CD4-positive, alpha-beta T cell treated with Interleukin-17A for 1 hour (primary cell): ENCODE measurements at regions not wholly inside any gene's neighbourhood (a gene's known extent, or its start where the extent isn't known, plus 50 kb on each side); places are given as distances from the start of the nearest gene placed in this dataset.
"Not testable (repeated sequence)": the region's sequence is repeated elsewhere in the genome, so short reads cannot be mapped to it uniquely, and the experiment has no call there.

Experiments
- DNase-seq: peaks from one replicate; pipeline ENCODE4 v3.0.0-alpha.2; 2020

DNA sequence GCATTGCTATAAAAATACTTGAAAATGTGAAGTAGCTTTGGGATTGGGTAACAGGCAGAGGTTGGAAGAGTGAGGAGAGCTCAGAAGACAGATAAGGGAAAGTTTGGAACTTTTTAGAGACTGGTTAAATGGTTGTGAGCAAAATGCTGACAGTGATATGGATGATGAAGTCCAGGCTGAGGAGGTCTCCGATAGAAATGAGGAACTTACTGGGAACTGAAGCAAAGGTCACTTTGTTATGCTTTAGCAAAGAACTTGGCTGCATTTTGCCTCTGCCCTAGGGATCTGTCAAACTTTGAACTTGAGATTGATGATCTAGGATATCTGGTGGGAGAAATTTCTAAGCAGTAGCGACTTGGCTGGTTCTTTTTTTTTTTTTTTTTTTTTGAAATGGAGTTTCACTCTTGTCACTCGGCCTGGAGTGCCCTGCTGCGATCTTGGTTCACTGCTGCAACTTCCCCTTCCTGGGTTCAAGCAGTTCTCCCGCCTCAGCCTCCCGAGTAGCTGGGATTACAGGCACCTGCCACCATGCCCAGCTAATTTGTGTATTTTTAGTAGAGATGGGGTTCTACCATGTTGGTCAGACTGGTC is 998.9 kb downstream of the TLE1 start:
- no peak for DNase-seq

DNA sequence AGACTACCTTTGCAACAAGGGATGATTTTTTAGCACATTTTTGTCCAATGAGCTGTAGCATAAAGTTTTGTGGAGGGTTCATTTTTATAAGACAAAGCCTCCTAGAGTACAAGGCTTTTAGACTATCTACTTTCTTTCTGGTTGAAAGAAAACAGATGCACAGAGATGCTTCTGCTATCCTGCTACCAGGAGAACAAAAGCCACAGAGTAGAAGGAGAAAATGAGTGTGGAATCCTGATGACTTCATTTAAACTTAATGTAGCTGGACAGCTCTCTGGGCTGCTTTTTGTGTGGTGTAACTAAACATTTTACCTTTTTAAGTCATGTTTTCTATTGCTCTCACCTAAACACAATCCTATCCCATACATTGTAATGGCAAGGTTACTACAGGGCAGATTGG is 1009.4 kb downstream of the TLE1 start:
- no peak for DNase-seq

- DNase-seq, result no peak
These were observed 1010.4 kb downstream of the TLE1 start for GRCh38 chr9:80678906-80679305.

GRCh38 chr9:80673496-80673895 is 1015.9 kb downstream of the TLE1 start:
- DNase-seq, result no peak

DNA sequence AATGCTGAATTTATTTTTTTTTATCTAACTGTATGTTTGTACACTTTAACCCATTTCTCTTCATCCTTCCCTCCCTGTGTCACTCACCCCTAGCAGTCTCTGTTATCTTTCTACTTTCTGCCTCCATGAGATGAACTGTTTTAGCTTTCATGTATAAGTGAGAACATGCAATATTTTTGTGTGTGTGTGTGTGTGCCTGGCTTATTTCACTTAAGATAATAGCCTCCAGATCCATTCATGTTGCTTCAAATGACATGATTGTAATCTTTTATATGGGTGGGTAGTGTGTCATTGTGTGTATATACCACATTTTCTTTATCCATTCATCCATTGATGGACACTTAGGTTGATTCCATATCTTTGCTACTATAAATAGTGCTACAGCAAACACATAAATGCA is 1023.9 kb downstream of the TLE1 start:
- DNase-seq, result no peak

- DNase-seq, result no peak
These were observed 1024.8 kb downstream of the TLE1 start for GRCh38 chr9:80664327-80665210.

GRCh38 chr9:80659751-80660150 is 1029.6 kb downstream of the TLE1 start:
- not testable (repeated sequence) for DNase-seq

DNA sequence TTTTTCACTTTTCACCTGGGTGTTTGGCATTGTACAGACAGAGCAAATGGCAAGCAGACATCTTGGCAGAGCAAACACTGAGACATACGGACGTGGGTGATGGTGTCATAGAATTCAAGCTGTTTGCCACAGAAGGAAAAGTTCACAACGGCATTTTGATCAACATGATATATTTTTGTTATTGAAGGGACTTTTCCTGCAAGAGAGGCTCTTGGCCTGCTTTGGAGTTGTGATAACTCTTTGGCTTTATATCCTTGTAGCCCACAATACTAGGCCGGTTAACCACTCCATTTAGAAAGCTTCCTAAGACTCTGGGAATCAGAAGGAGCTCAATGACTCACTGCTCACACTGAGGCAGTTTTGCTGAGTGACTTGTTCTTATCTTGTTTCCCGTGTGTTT is 1038.3 kb downstream of the TLE1 start:
- DNase-seq, result no peak

DNA sequence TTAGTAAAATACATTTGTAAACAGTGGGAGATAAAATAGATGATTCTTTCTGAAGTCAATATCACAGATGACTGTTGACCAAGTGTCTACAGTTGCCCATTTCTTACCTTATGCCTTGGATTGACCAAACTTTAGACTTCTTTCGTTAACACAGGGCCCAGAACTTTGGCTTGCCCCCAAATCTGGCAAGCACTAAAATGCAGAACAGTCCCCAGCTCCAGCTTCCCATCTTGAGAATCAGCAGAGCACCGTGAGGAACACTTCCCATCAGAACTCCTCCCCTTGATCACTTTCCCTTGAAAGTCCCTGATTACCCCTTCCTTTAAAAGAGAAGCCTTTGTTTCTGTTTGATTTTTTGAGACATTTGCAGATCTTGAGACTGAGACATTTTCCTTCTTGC is 1039.9 kb downstream of the TLE1 start:
- DNase-seq, result no peak

GRCh38 chr9:80649001-80649420 is 1040.3 kb downstream of the TLE1 start:
- no peak for DNase-seq

GRCh38 chr9:80648336-80648735 is 1041.0 kb downstream of the TLE1 start:
- DNase-seq, result no peak

GRCh38 chr9:80646211-80646610 is 1043.1 kb downstream of the TLE1 start:
- no peak for DNase-seq

DNA sequence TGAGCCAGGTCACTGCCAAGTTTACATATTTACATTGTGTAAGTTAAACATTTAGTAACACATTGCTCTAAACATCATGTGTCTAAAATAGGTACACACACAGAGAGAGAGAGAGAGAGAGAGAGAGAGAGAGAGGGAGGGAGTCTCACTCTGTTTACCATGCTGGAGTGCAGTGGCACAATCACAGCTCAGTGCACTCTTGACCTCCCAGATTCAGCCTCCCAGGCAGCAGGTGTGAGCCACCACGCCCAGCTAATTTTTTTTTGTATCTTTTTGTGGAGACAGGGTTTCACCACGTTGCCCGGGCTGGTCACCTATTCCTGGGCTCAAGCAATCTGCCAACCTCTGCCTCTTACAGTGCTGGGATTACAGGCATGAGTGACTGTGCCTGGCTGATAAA is 1045.3 kb downstream of the TLE1 start:
- no peak for DNase-seq

DNA sequence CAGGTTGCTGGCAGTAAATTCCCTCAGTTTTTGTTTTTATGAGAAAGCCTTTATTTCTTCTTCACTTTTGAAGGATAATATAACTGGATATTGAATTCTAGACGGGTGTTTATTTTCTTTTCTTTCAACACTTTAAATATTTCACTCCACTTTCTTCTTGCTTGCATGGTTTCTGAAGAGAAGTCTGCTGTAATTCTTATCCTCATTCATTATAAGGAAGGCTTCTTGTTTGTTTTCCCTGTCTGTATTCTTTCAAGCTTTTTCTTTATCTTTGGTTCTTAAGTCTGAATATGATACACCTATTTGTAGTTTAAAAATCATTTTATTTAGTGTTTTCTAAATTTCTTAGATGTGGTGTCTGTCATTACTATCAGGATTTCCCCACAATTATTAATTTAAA is 1054.3 kb downstream of the TLE1 start:
- no peak for DNase-seq

- DNase-seq, result no peak
These were observed 1057.3 kb downstream of the TLE1 start for GRCh38 chr9:80632041-80632440.

- DNase-seq, result no peak
These were observed 1050.7 kb downstream of the TLE4 start for GRCh38 chr9:80622508-80622907.

DNA sequence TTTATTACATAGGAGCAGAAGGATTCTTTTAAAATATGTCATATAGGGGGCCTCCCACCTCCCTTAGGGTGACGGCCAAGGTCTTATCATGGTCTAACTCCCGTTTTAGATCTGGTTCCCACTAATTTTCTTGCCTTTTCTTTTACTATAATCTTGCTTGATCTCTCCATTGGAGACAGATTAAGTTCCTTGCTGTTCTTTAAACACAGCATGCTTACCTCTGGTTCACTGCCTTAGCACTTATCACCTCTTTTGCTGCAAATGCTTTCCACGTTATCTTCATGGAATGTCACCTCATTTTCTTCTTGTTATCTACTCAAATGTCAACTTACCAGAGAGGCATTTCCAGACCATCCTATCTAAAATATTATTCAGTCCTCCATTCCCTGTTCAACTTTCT is 1047.6 kb downstream of the TLE4 start:
- no peak for DNase-seq

DNA sequence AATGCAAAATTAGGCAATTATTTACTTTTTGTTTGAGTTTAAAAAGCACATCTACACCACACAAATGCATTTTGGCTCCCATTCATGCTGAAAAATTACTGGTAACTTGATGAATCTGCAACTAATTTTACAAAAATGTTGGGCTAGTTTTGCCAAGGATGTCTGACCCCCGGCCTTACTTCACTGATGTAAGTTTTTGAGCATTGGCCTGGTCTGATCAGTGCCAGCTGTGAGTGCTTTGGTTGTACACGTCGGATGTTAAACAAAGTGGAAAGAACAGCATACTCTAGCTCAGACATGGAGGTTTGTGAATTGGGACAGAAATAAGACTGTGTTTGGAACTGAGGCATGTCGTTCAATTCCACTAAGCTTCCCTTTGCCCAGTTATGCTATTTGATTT is 1044.2 kb downstream of the TLE4 start:
- DNase-seq, result no peak

DNA sequence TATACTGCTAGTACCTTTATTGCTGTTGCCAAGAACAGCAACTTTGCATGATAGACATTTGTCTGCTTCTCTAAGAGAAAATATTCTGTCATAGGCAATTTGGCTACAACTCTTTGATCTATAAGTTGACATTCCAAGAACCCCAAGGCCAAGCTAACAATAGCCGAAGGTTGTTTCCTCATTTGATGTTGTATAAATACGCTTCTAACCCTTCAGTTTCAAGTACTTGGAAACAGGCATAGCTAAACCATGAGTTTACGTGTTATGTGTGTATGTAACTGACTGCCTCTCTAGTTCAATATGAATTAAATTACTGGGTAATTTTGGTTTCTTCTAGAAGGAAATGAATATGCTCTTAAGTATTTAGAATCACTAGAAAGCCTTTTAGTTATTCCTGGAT is 1034.0 kb downstream of the TLE4 start:
- DNase-seq, result no peak

GRCh38 chr9:80605129-80605528 is 1033.4 kb downstream of the TLE4 start:
- DNase-seq, result no peak

DNA sequence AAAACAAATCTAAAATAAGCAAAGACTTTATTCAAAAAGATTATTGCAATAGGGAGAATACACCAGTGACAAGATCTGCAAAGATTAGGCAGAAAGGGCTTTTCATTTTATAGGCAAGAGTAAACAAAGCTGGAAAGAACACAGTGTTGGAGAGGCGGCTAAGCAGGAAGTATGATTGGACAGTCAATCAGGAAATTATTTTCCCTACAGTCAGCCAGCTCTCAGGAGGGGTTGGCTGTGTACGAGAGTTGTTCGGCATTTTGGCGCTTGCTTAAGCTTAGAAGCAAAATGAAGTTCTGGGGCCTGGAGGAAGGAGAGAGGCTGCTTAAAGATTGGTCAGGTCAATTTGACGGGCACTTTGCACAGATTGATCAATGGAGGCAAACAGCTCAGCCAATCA is 1030.5 kb downstream of the TLE4 start:
- DNase-seq, result no peak

DNA sequence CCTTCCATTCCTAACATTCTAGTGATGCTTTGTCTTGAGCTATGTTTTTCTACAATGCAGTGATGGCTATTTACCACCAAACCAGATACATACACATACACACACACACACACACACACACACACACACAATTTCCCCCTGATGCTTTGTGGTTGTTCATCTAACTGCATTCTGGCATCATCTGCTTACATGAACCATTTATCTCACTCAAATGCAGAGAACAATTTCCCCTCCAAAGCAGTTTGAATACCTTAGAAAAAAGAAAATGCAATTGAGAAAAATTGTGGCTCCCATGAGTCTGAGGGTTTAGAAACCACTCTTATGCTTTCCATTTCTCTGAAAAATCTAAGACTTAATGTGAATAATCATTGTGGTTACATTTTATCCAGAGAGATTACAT is 1024.8 kb downstream of the TLE4 start:
- no peak for DNase-seq

- no peak for DNase-seq
These were observed 1023.4 kb downstream of the TLE4 start for GRCh38 chr9:80595192-80595591.

DNA sequence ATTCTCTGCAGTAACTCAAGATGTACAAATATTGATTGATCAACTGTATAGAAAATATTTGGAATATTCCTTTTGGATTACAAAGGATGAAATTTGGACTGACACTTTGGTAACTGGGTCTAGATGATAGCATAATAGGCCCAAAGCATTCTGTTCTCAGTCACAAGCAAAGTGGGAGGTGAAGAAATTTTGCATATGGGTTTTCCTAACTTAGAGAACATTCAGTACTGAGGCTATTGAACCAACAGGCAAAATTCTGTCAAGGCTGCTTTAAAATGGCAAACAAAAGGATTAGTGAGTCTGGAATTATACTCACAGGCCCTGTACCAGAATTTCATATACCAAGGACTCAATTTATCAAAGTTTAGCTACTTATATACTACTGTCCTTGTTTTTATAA is 1020.6 kb downstream of the TLE4 start:
- DNase-seq, result no peak
